ENCODE measurements at regions not wholly inside any gene's neighbourhood (a gene's known extent, or its start where the extent isn't known, plus 50 kb on each side); places are given as distances from the start of the nearest gene placed in this dataset.

GRCh38 chr2:156019341-156019740 lies 313.2 kb downstream of the NR4A2 start:
- intact Hi-C loops (cut with DNase I; ENCODE audit: low total_unique reads) = no loop called here
- DNase-seq = no peak
- no peak for ATAC-seq
- no peaks in the 10 kb centered on the region for H3K4me1 ChIP-seq
- in situ Hi-C loops (cut with MboI; ENCODE audit: low sequenced_read_pairs in 4 of 4) = no loop called here
- TF ChIP-seq POLR2A (IDR thresholded peaks at IDR 0.05) = no peak
- TF ChIP-seq CTCF (IDR thresholded peaks at IDR 0.05 in 4 of 5, conservative IDR thresholded peaks at IDR 0.05 in 1 of 5) = no peak
- H3K27me3 ChIP-seq = no peaks in the 10 kb centered on the region
- H3K36me3 ChIP-seq = no peaks in the 10 kb centered on the region
- H3K27ac ChIP-seq = no peak overlapping the region
- H3K4me3 ChIP-seq = no peak overlapping the region
- H3K9me3 ChIP-seq = no peaks in the 10 kb centered on the region

DNA sequence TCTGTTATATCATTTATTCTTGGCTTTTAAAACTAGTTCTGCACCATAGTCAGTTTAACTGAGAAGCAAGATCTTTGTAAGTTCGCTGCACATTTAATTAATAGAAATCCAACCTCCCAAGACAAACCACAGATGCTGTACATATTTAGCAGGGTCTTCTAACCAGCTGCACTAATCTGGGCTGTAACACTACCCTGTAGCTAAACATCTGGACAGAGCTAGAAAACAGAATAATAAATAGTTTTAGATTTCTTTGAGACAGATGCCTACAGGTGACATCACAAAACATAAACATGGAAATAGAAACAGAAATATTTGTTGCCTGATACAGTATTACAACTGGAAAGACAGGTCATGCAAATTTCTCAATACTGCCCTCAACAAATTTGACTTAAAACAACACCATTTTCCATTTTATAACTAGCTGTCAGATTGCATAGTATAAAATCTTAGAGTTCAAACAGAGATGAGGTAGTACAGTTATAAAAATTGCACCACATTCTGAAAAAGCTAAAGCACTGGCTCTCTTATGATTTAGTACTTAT lies 315.1 kb downstream of the NR4A2 start:
- H3K27me3 ChIP-seq = no peaks in the 10 kb centered on the region
- ATAC-seq (no peak), DNase-seq (no peak)
- no peak overlapping the region for H3K27ac ChIP-seq
- H3K9me3 ChIP-seq = no peaks in the 10 kb centered on the region
- H3K4me3 ChIP-seq = no peak overlapping the region
- TF ChIP-seq POLR2A (IDR thresholded peaks at IDR 0.05) (no peak), CTCF (IDR thresholded peaks at IDR 0.05 in 4 of 5, conservative IDR thresholded peaks at IDR 0.05 in 1 of 5) (no peak)
- in situ Hi-C loops (cut with MboI; ENCODE audit: low sequenced_read_pairs in 4 of 4) = no loop called here
- intact Hi-C loops (cut with DNase I; ENCODE audit: low total_unique reads) = no loop called here
- no peaks in the 10 kb centered on the region for H3K4me1 ChIP-seq
- H3K36me3 ChIP-seq = no peaks in the 10 kb centered on the region

DNA sequence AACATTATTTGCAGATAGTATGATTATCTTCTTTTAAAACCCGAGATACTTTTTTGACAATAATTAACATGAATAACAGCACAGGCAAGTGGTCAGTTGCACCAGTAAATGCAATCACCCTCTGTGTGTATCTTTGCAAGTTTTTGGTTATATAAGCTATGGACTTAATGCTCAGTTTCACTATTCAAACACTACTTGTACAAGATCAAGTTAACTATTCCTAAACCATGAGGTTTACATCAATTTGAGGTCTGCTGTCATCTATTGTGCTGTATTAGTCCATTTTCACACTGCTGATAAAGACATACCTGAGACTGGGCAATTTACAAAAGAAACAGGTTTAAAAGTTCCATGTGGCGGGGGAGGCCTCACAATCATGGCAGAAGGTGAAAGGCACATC lies 323.2 kb downstream of the NR4A2 start:
- ATAC-seq = no peak
- intact Hi-C loops (cut with DNase I; ENCODE audit: low total_unique reads) = no loop called here

GRCh38 chr2:156006721-156007618 lies 325.6 kb downstream of the NR4A2 start:
- H3K27ac ChIP-seq = no peak overlapping the region
- no peaks in the 10 kb centered on the region for H3K9me3 ChIP-seq
- DNase-seq = no peak
- in situ Hi-C loops (cut with MboI; ENCODE audit: low sequenced_read_pairs in 4 of 4) = no loop called here
- intact Hi-C loops (cut with DNase I; ENCODE audit: low total_unique reads) = no loop called here
- no peak for ATAC-seq
- H3K4me1 ChIP-seq = no peaks in the 10 kb centered on the region
- no peaks in the 10 kb centered on the region for H3K36me3 ChIP-seq
- H3K4me3 ChIP-seq = no peak overlapping the region
- no peaks in the 10 kb centered on the region for H3K27me3 ChIP-seq
- TF ChIP-seq CTCF (IDR thresholded peaks at IDR 0.05 in 4 of 5, conservative IDR thresholded peaks at IDR 0.05 in 1 of 5) (no peak), POLR2A (IDR thresholded peaks at IDR 0.05) (no peak)

More for the DNA sequence above, 323.2 kb downstream of the NR4A2 start:
- Histone ChIP-seq H3K27me3 (no peaks in the 10 kb centered on the region), H3K9me3 (no peaks in the 10 kb centered on the region), H3K27ac (no peak overlapping the region), H3K36me3 (no peaks in the 10 kb centered on the region), H3K4me1 (no peaks in the 10 kb centered on the region), H3K4me3 (no peak overlapping the region)
- in situ Hi-C loops (cut with MboI; ENCODE audit: low sequenced_read_pairs in 4 of 4) = no loop called here
- TF ChIP-seq CTCF (IDR thresholded peaks at IDR 0.05 in 4 of 5, conservative IDR thresholded peaks at IDR 0.05 in 1 of 5) (no peak), POLR2A (IDR thresholded peaks at IDR 0.05) (no peak)
- no peak for DNase-seq
